ENCODE measurements at regions not wholly inside any gene's neighbourhood (a gene's known extent, or its start where the extent isn't known, plus 50 kb on each side); places are given as distances from the start of the nearest gene placed in this dataset.

DNA sequence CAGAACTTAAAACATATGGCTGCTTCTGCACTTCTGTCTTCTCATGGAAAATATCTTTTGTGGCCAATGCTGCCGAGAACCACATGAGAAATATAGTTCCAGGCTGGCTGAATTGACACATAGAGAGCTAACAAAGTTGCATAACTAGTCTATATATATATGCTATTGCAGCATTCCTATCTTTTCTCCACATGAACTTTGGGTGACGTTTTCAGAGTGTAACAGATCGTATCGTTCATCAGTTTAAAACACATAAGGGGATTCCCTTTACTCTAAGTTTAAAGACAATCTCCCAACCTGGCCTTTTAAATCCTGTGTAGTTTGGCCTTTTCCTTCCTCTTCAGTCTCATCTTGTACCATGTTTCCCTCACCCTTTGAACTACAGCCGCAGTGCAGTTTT, 394.2 kb upstream of the CBLB start:
- no peak for DNase-seq (ENCODE audit: low spot score)

DNA sequence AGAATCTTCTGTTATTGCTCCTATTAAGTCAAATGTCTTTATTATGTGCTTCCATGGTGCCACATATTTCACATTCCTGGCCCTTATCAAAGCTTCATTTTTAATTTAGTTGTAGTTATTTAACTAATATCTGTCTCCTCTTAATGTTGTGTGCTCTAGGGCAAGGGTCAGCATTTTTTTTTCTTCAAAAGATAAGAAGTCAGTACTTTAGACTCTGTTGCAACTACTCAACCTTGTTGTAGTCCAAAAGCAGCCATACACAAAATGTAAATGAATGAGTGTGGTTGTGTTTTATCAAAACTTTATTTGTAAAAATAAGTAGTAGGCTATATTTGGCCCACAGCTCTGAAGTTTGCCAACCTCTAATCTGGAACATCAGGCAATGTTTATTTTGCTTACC, 394.7 kb upstream of the CBLB start:
- DNase-seq (ENCODE audit: low spot score), result no peak

DNA sequence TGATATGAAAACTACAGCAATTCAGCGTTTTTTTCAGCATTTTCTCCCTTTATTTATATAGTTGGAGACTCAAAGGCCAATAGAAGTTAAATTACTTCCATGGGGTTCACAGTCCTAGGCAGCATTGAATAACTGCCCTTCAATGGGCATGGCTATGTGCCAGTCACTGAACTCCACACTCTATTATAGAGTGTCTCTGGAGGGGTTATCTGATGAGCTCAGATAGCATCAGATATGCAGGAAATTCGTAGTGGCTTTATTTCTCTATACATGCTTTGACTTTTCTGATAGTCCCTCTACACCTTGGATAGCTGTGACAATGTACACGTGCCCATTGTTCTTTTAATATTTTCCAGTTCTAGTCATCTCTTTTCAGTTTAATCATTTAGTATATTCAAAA, 396.9 kb upstream of the CBLB start:
- no peak for DNase-seq (ENCODE audit: low spot score)

DNA sequence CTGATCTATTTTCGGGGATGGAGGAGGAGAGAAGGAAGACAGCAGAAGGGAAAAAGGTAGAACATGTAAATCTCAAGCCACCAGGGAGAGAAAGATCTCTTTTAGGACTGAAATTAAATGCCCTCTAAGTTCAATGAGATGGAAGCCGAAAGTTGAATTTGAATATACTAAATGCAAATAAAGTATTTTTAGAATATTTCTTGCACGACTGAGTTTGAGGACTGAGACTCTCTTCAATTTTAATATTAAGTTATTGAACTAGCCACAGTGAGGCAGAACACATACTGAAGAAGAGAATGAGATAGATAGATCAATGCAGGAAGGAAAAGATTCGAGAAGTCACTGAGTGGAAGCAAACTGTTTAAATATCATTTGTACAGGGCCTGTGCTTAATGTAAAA, 399.9 kb upstream of the CBLB start:
- DNase-seq (ENCODE audit: low spot score), result no peak

DNA sequence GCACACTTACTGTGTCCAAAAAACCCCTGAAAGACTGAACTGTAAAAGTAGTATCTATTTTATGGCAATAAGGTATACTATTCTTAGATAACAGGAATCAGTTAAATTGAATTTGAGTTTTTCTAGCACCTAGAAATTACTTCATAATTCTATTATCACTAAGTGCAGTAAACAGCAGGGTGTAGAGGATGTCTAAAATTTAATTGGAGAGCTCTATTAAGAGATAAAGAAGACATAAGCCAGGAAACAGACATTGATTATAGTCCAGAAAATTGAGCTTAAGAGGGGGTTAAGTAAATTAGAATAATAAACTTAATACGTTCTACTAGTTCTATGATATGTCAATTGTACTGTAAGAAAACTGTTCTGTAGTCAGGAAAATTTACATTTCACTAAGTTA, 403.5 kb upstream of the CBLB start:
- DNase-seq (ENCODE audit: low spot score), result no peak

DNA sequence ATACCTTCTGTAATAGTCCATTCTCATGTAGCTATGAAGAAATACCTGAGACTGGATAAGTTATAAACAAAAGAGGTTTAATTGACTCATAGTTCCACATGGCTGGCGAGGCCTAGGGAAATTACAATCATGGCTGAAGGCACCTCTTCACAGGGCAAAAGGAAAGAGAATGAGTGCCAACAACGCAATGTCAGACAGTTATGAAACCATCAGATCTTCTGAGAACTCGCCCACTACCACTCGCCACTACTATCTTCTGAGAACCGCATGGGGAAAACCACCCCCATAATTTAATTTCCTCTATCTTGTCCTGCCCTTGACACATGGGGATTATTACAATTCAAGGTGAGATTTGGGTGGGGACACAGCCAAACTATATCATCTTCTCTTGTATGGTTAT, 406.8 kb upstream of the CBLB start:
- DNase-seq (ENCODE audit: low spot score), result no peak

DNA sequence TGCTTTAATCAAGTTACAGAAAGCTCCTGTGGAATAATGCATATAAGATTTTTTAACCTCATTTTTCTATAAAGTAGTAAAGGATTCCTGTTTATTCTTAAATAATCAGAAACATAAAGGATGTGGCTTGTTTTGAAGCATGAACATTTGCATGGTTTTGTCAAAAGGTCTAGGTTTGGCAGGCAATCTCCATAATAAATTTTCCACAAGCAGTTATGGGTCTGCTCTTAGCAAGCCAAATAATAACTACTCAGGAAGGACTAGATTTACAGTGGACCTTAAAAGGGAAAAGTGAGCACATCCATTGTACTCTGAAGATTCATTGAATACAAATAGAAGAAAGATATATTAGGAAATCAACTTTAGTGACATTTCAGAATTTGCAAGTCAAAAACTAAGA, 407.3 kb upstream of the CBLB start:
- no peak for DNase-seq (ENCODE audit: low spot score)

DNA sequence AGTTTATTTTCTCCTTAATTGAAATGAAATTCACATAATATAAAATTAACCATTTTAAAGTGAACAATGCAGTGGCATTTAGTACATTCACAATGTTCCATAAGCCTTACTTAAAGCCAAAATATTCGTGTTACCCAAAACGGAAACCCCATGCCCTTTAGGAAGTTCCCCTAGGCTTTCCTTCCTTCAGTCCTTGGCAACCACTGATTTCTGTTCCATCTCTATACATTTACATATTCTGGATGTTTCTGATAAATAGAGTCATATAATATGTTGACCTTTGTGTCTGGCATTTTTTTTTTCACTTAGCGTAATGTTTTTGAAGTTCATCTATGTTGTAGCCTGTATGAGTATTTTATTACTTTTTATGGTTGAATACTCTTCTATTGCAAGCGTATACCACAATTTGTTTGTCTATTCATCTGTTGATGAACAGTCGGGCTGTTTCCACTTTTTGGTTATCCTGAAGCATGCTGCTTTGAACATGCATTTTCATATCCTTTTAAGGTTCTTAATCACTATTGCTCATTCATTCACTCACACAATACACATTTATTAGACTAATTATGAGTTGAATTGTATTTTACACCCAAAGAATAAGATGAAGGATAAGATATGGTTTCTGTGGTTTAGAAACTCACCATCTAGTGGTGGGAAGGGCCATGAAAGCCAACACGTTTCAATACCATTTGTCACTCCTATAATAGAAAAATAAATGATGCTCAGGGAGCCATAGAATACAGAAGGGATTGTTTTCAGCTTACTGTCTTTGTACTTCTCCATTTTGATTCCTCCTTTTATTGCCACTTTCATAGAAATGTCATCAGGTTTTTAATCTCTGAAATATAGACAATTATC, 408.2 kb upstream of the CBLB start:
- no peak for DNase-seq (ENCODE audit: low spot score)

DNA sequence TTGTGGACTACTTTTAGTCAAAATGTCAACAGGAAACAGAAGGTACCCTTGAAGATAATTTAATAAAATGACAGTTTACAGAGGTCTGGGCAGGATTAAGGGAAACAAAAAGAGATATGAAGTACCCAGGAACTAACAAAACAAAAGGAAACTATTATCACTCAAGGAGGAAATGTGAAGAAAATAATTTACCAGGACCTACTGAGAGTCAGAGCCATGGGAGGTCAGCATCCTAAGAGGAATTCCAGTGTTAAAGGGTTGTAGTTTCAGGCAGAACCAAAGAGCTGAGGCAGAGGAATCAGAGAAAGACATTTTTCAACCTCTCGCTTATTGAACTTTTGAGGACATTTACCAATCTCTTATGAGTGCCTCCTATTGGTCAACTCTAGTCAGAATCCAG, 408.9 kb upstream of the CBLB start:
- DNase-seq (ENCODE audit: low spot score), result no peak

DNA sequence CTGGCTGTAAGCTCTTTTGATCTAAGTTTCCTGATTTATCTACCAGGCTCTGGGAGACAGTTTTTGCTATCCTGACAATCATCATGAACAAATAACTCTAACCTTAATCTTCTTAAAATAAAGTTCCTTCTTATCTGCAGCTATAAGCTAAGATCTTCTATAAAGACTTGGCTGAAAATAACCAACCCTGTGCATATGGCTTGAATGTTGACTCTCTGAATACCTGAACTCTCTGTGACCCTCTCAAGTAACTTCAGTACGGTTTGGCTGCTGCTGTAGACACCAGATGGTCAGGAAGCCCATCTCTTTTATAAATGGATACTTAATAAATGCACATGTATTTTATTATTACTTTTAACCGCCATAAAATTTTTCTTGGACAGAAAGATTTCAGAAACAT, 412.4 kb upstream of the CBLB start:
- DNase-seq (ENCODE audit: low spot score), result no peak

DNA sequence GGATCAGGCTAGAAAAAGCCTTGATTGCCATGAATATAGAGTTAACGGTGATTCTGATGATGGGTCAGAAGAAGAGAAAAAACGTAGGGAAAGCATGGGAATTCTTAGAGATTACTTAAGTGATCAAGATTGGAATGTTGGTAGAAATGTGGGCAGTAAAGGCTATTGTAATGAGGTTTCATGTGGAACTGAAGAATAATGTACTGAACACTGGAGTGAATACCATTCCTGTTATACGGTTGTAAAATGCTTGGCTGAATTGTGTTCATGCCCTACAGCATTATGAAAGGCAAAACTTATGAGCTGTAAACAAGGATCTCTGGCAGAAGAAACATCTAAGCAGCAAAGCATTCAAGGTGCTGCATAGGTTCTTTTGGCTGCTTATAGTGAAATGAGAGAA, 414.1 kb upstream of the CBLB start:
- no peak for DNase-seq (ENCODE audit: low spot score)

DNA sequence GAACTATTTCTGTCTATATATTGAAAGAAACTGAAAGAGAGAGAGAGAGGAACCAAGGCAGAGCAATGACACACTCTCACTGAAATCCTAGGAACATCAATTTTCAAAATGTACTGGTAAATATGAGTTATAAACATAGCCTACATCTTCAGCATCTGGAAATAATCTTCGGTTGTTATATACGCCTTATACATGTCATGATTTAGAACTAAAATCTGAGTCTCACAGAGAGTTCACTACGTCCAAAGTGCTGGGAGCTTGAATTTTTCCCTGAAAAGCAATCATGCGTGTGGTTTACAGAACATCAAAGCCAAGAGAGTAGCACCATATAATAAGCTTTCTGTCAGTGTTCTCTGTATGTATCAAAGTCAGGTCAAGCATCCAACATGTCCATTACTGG, 420.0 kb upstream of the CBLB start:
- no peak for DNase-seq (ENCODE audit: low spot score)

DNA sequence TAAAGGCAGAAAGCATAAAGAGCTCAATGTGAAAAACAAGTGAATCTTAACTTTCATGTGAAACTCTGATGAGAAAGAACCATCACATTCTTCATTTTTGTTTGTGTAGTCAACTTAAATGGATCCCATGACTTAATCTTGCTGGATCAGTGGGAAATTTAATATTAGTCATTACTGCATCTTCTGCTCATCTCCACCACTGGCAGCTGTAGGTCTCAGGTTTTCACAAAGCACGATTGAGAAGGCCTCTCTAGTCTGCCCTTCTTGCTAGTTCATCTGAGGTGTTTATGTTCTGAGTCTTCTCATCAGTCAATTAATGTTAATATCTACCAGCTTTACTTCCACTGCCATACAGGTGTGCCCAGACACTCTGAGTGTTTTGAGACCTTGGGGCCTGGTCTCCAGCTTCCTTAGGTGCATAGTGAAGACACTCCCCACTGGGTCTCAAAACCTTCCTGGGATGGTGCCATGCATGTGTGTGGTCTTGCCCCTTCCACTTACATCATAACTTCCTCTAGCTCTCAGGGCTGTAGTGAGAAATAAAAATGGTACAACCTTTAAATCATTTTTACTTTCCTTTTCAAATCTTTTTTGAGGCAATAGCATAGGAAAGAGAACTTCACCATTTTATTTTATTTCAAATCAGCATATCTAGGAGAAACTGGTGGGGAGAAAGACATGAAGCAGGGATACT, 421.6 kb upstream of the CBLB start:
- no peak for DNase-seq (ENCODE audit: low spot score)

DNA sequence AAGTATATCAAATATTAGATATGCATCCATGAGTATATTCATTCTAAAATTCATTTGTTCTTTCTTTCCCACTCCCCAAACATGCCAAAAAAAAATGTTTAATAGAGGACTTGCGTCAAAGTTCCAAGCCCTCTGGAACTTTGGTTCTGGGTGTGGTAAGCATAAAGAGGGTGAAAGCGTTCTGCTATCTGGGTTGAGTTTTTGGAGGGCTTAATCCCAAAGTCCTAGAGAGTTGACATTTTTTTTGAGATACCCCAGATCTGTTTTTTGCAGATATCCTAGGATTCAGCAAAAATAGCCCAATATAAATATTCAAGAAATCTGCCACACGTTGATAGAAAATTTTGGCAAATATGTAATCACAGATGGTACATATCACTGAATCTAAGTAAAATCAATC, 424.3 kb upstream of the CBLB start:
- DNase-seq (ENCODE audit: low spot score), result no peak

DNA sequence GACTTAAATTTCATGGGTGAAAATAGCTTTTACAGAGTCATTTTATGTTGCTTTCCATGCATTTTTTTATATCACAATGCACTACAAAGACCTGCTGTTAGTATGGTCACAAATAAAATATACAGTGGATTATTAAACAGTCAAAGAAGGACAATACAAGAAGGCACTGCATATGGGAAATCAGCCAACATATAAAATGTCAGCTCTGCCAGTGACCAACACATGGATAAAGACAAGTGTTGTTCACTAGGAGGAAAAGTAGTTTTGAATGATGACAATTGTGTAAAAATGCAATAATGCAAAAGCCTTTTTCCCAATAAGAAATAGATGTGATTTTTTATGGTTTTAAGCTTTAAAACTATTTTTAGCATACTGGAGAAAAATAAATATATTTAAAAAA, 425.3 kb upstream of the CBLB start:
- no peak for DNase-seq (ENCODE audit: low spot score)

DNA sequence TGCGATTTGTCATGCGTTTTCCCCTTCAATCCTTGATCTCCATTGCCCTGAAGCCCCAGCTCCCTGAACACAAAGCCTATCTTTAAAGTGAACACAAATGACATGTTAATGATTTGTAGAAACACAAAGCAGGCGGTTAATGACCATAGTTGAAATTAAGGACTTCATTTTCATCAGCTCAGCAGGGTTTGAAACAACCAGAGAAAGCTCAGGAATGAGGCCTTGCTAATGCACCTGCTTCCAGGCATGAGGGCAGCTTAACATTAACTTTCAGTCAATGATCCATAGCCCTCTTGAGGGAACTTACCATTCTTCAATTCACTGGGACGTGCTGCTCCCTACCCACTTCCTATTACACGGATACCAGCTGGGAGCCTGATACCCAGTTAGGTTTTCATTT, 427.2 kb upstream of the CBLB start:
- DNase-seq (ENCODE audit: low spot score), result no peak

DNA sequence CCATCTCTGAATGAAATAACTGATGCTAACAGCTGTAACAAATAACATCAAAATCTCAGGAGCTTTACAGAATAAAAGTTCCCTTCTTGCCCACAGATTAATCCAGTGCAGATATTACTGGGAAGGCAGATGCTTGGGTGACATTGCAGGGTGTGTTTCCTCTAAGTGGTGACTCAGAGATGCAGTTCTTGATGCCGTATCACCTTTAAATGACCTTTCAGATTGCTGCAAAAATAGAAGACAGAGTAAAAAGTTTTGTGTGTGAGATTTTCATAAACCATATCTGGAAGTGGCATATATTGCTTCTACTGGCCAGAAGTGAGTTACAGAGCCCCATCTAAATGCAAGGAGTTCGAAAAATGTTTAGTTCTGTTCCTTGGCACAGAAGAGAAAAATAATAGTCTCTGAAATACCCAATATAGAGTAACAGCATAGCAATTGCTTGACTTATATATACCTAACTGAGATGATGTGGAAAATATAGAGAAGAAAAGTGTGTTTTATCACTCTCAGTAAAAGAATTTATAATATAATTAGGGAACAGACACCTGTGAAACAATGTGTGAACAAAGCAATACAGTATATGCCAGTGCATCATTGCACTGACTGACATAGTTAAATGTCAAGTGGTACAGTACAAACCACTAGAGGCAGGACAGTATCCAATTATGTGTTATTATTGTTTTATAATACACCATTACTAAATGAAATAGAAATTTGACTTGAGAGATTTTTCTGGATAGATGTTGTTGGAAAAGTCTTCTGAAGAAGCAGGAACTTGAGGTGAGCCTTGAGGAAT, 430.7 kb upstream of the CBLB start:
- peak; percentile 80 for DNase-seq (ENCODE audit: low spot score)

DNA sequence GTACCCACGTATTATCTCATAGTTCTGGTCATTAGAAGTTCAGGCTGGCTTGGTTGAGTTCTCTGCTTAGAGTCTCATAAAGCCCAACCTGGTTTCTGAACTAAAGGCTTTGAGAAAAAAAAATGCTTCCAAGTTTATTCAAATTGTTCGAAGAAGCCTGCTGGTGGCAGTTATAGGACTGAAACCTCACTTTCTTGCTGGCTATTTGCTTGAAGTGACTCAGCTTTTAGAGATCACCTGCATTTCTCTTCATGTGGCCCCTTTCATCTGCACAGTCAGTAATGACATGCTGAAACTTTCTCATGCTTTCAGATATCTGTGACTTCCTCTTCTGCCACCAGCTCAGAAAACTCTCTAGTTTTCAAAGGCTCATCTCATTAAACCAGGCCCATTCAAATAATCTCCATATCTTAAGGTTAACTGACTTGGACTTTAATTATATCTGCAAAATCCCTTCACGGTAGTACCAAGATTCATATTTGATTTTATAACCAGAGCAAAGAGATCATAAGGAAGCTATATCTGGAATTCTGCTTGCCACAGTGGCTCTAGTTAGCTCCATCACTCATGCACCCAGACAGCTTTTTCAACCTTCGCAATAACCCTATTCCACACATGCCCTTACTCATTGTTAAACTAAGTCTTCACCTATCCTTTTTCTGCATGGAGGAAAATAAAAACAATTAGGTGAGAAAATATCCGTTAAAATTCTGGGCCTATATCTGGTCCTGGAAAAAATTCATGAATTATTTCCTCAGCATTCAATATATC, 433.8 kb upstream of the CBLB start:
- DNase-seq (ENCODE audit: low spot score), result no peak

DNA sequence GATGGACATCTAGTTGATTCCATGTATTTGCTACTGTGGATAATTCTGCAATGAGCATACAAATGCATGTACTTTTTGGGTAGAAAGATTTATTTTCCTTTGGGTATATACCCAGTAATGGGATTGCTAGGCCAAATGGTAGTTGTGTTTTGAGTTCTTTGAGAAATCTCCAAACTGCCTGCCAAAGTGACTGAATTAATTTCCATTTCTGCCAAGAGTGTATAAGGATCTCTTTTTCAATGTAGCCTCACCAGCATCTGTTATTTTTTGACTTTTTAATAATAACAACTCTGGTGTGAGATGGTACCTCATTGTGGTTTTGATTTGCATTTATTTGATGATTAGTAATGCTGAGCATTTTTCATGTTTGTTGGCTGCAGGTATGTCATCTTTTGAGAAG, 435.0 kb upstream of the CBLB start:
- no peak for DNase-seq (ENCODE audit: low spot score)

DNA sequence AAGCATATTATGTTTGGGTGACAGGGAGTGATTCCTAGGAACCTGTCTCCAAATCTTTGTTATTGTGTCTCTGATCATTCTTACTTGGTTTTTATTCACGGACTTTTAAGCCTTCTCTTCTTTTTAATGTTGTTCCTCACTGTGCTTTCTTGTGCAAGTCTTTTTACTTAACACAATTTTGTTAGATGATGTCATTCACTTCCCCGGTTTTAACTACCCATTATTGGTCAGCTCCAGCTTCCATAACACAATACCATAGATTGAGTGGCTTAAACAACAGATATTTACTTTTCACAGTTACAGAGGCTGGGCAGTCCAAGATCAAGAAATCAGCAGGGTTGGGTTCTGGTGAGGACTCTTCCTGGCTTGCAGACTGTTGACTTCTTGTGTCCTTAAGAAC, 436.3 kb upstream of the CBLB start:
- DNase-seq (ENCODE audit: low spot score), result no peak

DNA sequence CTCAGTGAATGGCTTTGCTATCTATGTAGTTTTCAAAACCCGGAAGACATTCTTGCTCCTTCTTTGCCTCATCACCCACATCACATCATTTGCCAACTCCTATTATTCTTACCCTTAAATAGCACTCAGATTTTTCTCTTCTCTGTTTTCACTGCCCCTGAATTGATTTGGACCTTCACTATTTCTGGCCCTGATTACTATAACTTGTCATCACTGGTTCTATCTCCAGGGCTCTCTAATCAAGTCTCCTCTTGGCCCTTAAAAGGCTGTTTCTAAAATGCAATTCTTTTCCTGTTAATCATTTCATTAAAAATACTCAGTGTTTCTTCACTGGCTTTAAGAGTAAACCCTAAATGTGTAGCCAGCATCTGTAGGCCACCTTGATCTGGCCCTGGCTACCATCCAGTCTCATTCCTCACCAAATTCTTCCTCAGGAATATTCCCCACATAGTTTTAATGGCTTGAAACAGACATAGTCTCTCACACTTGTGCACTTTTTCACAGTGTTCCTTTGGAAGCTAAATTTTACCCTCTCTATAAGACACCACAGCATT, 437.1 kb upstream of the CBLB start:
- DNase-seq (ENCODE audit: low spot score), result no peak

DNA sequence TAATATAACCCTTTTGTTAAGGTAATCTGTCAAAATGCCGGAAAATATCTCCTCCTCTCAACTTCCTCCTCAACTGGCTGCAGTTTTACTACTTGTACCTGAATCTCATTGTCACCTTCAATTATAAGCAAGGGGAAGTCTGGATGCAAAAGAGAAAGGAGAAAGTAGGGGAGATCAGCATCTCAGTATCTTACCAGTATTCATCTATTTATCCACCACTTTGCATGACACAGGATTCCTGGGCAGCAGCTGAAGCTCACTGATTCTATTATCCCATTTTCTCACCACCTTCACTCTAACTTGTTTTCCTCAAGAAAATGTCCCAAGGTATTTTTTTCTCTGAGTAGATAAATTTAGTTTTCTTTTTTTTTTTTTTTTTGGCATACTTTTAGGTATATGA, 440.5 kb upstream of the CBLB start:
- no peak for DNase-seq (ENCODE audit: low spot score)

Data from A172 (cell line).